PFSK-1 (cell line): ENCODE measurements at regions not wholly inside any gene's neighbourhood (a gene's known extent, or its start where the extent isn't known, plus 50 kb on each side); places are given as distances from the start of the nearest gene placed in this dataset.

ENCODE experiments used
- FOXP2 ChIP-seq: optimal IDR thresholded peaks from 2 replicates; pipeline ENCODE3; 2011; ENCODE audit warnings: borderline replicate concordance, control low read depth, inconsistent platforms; ENCODE audit not compliant: insufficient read depth; ENCODE audit errors: extremely low read length, extremely low read depth
- POLR2AphosphoS5 ChIP-seq: IDR thresholded peaks from 2 replicates; pipeline ENCODE4 v1.6.1; 2012; ENCODE audit warnings: low read depth, mild to moderate bottlenecking, control low read depth, low read length, moderate library complexity
- SIN3A ChIP-seq: IDR thresholded peaks from 2 replicates; pipeline ENCODE4 v1.6.1; 2012; ENCODE audit warnings: mild to moderate bottlenecking, low read length, moderate library complexity, borderline replicate concordance; ENCODE audit not compliant: insufficient read depth
- TAF1 ChIP-seq: IDR thresholded peaks from 2 replicates; pipeline ENCODE4 v1.6.1; 2012; ENCODE audit warnings: low read length, control low read depth, borderline replicate concordance; ENCODE audit not compliant: insufficient read depth
- TF ChIP-seq, protein P1 (sequence below), 2 experiments: IDR thresholded peaks; 2 replicates each; pipeline versions ENCODE4 v1.6.1 to v1.8.0; 2011 to 2012; ENCODE audit warnings: low read depth in 2 of 2, low read length in 2 of 2, control low read depth in 1 of 2, inconsistent platforms in 1 of 2, mild to moderate bottlenecking in 1 of 2, moderate library complexity in 1 of 2; ENCODE audit not compliant: insufficient read depth in 1 of 2

DNA sequence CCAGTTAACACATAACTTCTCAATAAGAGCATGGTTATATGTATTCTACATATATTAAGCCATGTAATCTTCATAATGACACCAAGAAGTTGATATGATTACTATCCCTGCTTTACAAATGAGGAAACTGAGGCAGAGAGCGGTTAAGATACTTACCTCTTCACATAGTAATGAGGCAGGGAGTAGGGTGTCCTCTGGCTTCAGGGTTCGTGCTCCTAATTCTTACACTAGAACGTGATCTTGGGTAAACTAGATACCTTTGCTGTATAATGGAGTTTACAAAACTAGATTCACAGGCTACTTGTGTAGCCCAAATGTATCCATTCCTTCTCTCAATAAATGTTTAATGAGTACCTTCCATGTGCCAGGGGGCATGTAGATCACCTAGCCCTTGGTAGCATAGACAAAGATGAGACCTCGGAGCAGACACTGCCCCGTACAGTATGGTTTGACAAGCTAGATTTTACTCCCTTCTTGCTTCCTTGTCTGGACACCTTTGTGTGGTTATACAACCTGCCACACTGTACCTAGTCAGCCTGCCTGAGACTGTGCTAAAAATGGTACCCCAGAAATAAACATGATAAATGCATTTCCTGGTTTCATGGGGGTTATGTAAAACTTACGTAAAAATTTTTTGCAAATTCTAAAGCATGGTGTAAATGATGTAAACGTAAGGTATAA is 991.8 kb downstream of the VRK1 start:
- TF ChIP-seq POLR2AphosphoS5 (no peak), SIN3A (no peak), TAF1 (no peak), FOXP2 (no peak)
- TF ChIP-seq, protein P1, sequence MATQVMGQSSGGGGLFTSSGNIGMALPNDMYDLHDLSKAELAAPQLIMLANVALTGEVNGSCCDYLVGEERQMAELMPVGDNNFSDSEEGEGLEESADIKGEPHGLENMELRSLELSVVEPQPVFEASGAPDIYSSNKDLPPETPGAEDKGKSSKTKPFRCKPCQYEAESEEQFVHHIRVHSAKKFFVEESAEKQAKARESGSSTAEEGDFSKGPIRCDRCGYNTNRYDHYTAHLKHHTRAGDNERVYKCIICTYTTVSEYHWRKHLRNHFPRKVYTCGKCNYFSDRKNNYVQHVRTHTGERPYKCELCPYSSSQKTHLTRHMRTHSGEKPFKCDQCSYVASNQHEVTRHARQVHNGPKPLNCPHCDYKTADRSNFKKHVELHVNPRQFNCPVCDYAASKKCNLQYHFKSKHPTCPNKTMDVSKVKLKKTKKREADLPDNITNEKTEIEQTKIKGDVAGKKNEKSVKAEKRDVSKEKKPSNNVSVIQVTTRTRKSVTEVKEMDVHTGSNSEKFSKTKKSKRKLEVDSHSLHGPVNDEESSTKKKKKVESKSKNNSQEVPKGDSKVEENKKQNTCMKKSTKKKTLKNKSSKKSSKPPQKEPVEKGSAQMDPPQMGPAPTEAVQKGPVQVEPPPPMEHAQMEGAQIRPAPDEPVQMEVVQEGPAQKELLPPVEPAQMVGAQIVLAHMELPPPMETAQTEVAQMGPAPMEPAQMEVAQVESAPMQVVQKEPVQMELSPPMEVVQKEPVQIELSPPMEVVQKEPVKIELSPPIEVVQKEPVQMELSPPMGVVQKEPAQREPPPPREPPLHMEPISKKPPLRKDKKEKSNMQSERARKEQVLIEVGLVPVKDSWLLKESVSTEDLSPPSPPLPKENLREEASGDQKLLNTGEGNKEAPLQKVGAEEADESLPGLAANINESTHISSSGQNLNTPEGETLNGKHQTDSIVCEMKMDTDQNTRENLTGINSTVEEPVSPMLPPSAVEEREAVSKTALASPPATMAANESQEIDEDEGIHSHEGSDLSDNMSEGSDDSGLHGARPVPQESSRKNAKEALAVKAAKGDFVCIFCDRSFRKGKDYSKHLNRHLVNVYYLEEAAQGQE (IDR thresholded peaks at IDR 0.05; ENCODE audit: insufficient read depth in 1 of 2, low read depth in 2 of 2, low read length in 2 of 2), result no peak
